IgD-negative memory B cell (primary cell): ENCODE measurements at regions not wholly inside any gene's neighbourhood (a gene's known extent, or its start where the extent isn't known, plus 50 kb on each side); places are given as distances from the start of the nearest gene placed in this dataset.

Source experiments
- H3K27ac Mint-ChIP-seq, 3 donors: one replicate each; pipeline ENCODE4 v1.8.0; 2020 to 2022; ENCODE audit warnings: mild to moderate bottlenecking in 3 of 3, mixed read lengths in 3 of 3, moderate library complexity in 1 of 3
- H3K27me3 Mint-ChIP-seq: one replicate; pipeline ENCODE4 v1.8.0; 2021; ENCODE audit warnings: mixed read lengths
- H3K36me3 Mint-ChIP-seq: one replicate; pipeline ENCODE4 v1.8.0; 2020; ENCODE audit warnings: mild to moderate bottlenecking, mixed read lengths
- H3K4me1 Mint-ChIP-seq, 3 donors: one replicate each; pipeline ENCODE4 v1.8.0; 2020 to 2022; ENCODE audit warnings: mixed read lengths in 3 of 3, mild to moderate bottlenecking in 1 of 3
- H3K4me3 Mint-ChIP-seq, 4 donors: one replicate each; pipeline ENCODE4 v1.8.0; 2020 to 2022; ENCODE audit warnings: mild to moderate bottlenecking in 4 of 4, mixed read lengths in 4 of 4, moderate library complexity in 3 of 4
- H3K9me3 Mint-ChIP-seq, 3 donors: one replicate each; pipeline ENCODE4 v1.8.0; 2020 to 2021; ENCODE audit warnings: mixed read lengths in 3 of 3, mild to moderate bottlenecking in 1 of 3

DNA sequence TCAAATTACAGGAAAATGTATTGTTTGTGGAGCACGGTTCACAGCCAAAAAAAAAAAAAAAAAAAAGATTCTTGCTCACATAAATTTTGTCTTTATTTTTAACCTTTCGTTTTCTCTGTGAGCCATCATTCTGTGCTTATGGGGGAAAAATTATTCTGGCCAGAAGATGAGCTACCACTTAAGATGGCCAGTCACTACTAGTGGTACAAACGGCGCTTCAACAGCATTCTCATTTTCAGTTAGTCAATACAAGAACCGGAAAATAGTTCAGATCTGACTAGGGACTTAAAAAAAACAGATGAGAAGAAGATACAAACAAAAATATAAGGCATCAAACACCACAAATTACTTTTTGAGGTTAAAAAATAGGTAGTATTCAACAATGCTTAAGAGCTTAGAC lies 158.6 kb upstream of the CNTN5 start:
- H3K27ac Mint-ChIP-seq = no peak overlapping the region
- H3K36me3 Mint-ChIP-seq = peaks cover 2% of the 10 kb centered on the region
- no peak overlapping the region for H3K4me3 Mint-ChIP-seq
- H3K9me3 Mint-ChIP-seq = peaks cover 5 to 7% (median 7%) of the 10 kb centered on the region in 3 donors
- H3K27me3 Mint-ChIP-seq = no peaks in the 10 kb centered on the region
- peaks cover 0 to 2% (median 0%) of the 10 kb centered on the region in 3 donors for H3K4me1 Mint-ChIP-seq

DNA sequence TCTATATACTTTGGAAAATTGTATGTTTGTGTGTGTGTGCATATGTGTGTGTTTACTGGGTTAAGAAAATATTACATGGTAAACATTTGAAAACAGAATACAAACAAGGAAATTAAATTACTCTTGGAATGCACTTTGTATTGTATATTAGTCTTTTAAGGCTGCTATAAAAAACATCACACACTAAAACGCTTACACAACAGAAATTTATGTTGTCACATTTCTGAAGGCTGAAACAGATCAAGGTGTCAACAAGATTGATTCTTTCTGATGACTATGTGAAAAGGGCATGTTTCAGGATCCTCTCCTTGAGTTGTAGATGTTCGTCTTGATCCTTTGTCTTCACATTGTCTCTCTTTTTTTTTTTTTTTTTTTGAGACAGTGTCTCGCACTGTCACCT lies 149.1 kb upstream of the CNTN5 start:
- Mint-ChIP-seq H3K27me3 (no peaks in the 10 kb centered on the region), H3K27ac (no peak overlapping the region), H3K36me3 (no peaks in the 10 kb centered on the region), H3K4me3 (no peak overlapping the region), H3K4me1 (no peaks in the 10 kb centered on the region), H3K9me3 (peaks cover 0 to 4% (median 0%) of the 10 kb centered on the region in 3 donors)

DNA sequence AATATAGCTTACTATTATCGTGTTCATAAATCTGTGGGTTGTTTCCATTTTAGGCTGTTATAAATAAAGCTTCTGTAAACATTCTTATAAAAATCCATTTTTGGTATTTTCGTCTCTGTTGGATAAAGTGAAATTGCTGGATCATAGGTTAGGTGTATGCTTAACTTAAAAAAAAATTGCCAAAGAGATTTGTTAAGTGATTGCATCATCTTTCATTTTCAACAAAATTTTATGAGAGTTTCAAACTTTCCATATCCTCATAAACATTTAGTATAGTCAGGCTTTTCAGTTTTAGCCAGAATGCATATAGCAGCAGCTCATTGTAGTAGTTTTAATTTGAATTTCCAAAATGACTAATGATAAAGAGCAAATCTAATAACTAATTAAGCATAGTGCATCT lies 146.7 kb upstream of the CNTN5 start:
- H3K4me1 Mint-ChIP-seq = no peaks in the 10 kb centered on the region
- no peak overlapping the region for H3K4me3 Mint-ChIP-seq
- no peak overlapping the region for H3K27ac Mint-ChIP-seq
- no peaks in the 10 kb centered on the region for H3K27me3 Mint-ChIP-seq
- H3K36me3 Mint-ChIP-seq = no peaks in the 10 kb centered on the region
- peaks cover under 1 to 4% (median 1%) of the 10 kb centered on the region in 3 donors for H3K9me3 Mint-ChIP-seq

DNA sequence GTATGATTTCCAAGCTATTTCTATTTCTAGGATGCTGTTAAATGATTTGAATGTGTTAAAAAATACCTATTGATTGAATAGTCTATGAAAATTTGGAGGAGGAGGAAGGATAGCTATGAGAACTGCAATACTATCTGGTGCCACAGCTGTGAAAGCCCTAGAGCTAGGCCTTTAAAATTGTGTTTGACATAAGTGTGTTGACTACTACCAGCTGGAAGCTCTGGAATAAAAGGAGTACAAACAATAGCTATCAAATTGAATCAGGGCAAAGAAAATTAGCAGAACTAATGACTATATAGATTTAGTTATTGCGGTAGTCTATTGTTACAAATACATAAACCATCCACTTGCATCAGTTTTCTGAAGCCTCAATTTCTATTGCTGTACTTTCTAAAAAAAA lies 124.8 kb upstream of the CNTN5 start:
- Mint-ChIP-seq H3K4me3 (no peak overlapping the region), H3K9me3 (peaks cover 5 to 15% (median 7%) of the 10 kb centered on the region in 3 donors), H3K4me1 (no peaks in the 10 kb centered on the region), H3K27ac (no peak overlapping the region), H3K27me3 (no peaks in the 10 kb centered on the region), H3K36me3 (no peaks in the 10 kb centered on the region)

DNA sequence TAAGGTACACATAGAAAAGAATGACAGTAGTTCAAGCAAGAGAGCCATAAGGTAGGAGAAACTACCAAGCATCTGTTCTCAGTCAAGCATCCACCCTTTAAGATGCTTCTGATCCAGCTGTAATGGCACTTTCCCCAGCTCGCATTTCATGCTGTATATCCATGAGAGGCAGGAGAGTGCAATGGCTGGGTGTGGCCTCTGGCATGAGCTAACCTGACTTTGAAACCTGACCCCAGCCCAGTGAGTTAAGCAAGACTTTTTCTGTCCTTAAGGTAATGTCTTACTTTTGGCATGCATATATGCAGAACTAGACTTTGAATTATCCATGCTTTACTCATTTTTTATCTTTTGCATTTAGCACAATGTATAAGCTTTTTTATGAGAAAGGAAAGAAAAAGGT lies 79.8 kb upstream of the CNTN5 start:
- Mint-ChIP-seq H3K4me3 (no peak overlapping the region), H3K9me3 (peaks cover 0 to 4% (median 0%) of the 10 kb centered on the region in 3 donors), H3K4me1 (peaks cover 0 to 2% (median 0%) of the 10 kb centered on the region in 3 donors), H3K27me3 (no peaks in the 10 kb centered on the region), H3K27ac (no peak overlapping the region), H3K36me3 (no peaks in the 10 kb centered on the region)

DNA sequence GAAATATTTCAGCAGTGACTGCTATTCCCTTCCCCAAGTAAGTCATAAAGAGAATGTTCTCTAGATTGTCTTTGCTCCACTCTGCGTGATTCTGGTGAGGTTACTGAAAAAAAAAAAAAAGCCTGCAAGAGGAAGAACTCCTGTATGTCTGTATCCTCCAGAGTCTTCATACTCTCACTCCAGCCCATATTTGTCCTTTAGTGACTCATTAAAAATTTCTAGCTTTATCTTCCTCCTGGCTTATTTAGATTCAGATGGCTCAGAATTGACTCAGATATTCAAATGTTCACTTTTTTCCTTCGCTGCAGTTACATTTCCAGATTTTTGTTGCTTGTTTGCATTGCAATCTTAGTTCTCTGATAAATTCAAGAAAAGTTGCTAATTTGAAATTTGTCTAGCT lies 76.3 kb upstream of the CNTN5 start:
- H3K4me3 Mint-ChIP-seq = no peak overlapping the region
- H3K9me3 Mint-ChIP-seq = peaks cover 0 to 4% (median 0%) of the 10 kb centered on the region in 3 donors
- no peak overlapping the region for H3K27ac Mint-ChIP-seq
- H3K36me3 Mint-ChIP-seq = no peaks in the 10 kb centered on the region
- no peaks in the 10 kb centered on the region for H3K4me1 Mint-ChIP-seq
- no peaks in the 10 kb centered on the region for H3K27me3 Mint-ChIP-seq

DNA sequence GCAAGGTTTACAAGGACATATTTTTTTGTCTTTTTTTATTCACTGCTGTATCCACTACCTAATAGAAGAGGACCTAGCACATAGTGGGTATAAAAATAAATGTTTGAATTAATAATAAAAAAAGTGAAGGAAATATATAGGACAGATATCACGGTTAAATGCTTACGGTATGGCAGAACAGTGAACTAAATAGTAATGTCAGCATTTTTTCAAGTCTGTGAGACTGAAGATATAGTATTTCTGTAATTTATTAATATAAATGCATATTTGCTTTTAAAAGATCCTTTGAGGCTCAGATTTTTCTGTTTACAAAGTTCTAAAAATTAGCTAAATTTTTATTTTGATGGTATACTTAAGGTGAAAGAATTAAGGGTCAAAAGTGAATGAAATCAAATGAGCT lies 68.6 kb upstream of the CNTN5 start:
- Mint-ChIP-seq H3K4me3 (no peak overlapping the region), H3K4me1 (no peaks in the 10 kb centered on the region), H3K27ac (no peak overlapping the region), H3K36me3 (no peaks in the 10 kb centered on the region), H3K27me3 (no peaks in the 10 kb centered on the region), H3K9me3 (peaks cover 0 to 3% (median 2%) of the 10 kb centered on the region in 3 donors)

DNA sequence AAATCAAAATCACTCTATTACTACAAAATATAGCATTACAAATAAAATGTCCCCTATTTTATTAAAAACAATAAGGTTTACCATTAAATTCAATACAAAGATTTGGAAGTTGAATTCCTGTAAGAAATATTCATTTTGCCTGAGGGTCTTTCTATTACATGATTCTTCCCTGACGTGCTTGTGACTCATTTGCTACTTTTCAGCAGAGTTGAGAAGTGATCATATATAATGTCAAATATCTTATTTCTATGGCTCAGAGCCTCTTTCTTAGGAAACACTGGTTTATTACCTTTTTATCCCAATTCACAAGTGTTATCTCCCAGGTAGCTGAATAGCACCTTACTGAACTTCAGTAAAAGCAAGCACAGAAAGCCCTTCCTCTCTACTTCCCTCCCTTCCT lies 65.2 kb upstream of the CNTN5 start:
- H3K9me3 Mint-ChIP-seq = peaks cover 0 to 3% (median 2%) of the 10 kb centered on the region in 3 donors
- H3K4me1 Mint-ChIP-seq = no peaks in the 10 kb centered on the region
- no peaks in the 10 kb centered on the region for H3K36me3 Mint-ChIP-seq
- H3K4me3 Mint-ChIP-seq = no peak overlapping the region
- no peaks in the 10 kb centered on the region for H3K27me3 Mint-ChIP-seq
- H3K27ac Mint-ChIP-seq = no peak overlapping the region

DNA sequence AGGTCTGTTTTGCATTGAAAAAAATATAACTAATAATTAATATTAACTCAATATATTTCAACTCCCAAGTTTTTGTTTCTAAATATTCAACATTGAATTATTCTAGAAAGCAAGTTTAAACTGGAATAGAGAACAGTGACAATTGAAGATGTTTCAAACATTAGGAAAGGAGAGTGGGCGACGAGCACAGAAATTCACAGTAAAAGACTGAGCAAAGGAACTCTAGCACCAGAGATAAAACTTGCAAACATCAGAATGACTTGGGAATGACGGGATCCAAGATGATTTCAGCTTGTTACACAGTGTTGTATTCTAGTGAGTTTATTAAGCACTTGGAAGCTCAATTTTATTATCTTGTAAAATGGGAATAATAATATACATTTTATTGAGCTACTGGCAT lies 56.6 kb upstream of the CNTN5 start:
- H3K4me1 Mint-ChIP-seq = no peaks in the 10 kb centered on the region
- H3K27me3 Mint-ChIP-seq = no peaks in the 10 kb centered on the region
- no peaks in the 10 kb centered on the region for H3K36me3 Mint-ChIP-seq
- no peaks in the 10 kb centered on the region for H3K9me3 Mint-ChIP-seq
- H3K4me3 Mint-ChIP-seq = no peak overlapping the region
- H3K27ac Mint-ChIP-seq = no peak overlapping the region

DNA sequence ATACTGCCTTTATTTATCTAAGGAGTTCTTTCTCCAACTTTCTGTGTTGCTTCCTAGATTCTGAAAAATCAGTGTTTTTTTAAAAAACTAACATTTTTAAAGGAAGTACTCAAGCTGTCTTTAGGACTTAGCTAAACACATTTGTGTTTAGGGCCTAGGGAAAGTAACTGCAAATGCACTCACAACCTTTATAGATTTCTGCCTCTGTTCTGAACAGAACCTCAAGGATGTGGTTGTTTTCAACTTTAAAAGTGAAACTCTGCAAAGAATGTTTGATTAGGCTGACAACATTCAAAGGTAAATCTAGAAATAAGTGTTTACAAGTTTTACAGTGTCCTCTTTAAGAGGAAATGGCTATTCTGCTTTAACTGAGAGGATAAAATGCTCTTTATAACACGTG lies 55.4 kb upstream of the CNTN5 start:
- no peak overlapping the region for H3K4me3 Mint-ChIP-seq
- H3K36me3 Mint-ChIP-seq = no peaks in the 10 kb centered on the region
- H3K27ac Mint-ChIP-seq = no peak overlapping the region
- H3K27me3 Mint-ChIP-seq = no peaks in the 10 kb centered on the region
- no peaks in the 10 kb centered on the region for H3K9me3 Mint-ChIP-seq
- H3K4me1 Mint-ChIP-seq = no peaks in the 10 kb centered on the region

DNA sequence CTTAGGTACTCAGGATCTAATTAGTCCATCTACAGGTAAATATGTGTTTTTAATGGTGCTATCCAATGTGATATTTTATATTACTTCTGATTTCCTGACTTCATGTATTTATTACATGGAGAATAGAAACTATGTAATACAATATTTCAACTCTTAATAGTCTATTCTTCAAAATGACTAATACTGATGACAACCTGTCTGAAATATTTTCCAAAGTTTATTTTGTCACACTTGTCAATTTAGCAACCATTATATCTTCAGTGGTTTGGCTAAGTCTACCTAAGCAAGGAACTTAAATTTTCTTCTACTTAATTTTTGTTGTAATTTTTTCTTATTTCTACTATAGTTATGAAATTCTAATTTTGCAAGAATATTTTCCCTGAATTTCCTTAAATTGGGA lies 55.0 kb upstream of the CNTN5 start:
- H3K4me1 Mint-ChIP-seq = no peaks in the 10 kb centered on the region
- no peak overlapping the region for H3K27ac Mint-ChIP-seq
- H3K9me3 Mint-ChIP-seq = no peaks in the 10 kb centered on the region
- no peak overlapping the region for H3K4me3 Mint-ChIP-seq
- H3K27me3 Mint-ChIP-seq = no peaks in the 10 kb centered on the region
- no peaks in the 10 kb centered on the region for H3K36me3 Mint-ChIP-seq

DNA sequence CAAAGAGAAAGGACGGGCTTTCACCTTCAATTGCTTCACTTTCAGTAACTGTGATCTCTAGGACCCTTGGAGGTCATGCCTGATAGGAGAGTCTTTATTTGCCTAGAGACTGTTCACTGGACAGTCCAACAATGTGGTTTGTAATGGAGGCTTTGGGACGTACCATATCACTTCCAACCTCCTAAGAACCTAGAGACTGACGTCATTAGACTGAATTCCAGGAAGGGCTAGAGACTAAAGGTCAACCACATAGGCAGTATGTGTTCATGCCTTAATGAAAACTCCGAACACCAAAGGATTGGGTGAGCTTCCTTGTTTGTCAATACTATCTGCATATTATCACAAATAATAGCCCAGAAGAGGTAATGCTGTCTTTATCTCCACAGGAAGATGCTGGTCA lies 53.7 kb upstream of the CNTN5 start:
- no peaks in the 10 kb centered on the region for H3K27me3 Mint-ChIP-seq
- H3K4me3 Mint-ChIP-seq = no peak overlapping the region
- no peaks in the 10 kb centered on the region for H3K4me1 Mint-ChIP-seq
- peak overlapping the region in 1 of 3 donors; percentile 27 for H3K27ac Mint-ChIP-seq
- H3K36me3 Mint-ChIP-seq = no peaks in the 10 kb centered on the region
- H3K9me3 Mint-ChIP-seq = peaks cover 0 to 2% (median 0%) of the 10 kb centered on the region in 3 donors
